Mesenchymal stem cell (in vitro differentiated cells and primary cell): ENCODE measurements at regions not wholly inside any gene's neighbourhood (a gene's known extent, or its start where the extent isn't known, plus 50 kb on each side); places are given as distances from the start of the nearest gene placed in this dataset.

Experiments used
- DNase-seq: peaks from one replicate; pipeline ENCODE4 v3.0.0-alpha.2; 2013
- H2AFZ ChIP-seq: one replicate; pipeline ENCODE4 v1.6.1; 2013; ENCODE audit warnings: low read depth, mild to moderate bottlenecking, control low read depth, inconsistent platforms, low read length, moderate library complexity
- H2AK5ac ChIP-seq: 2 replicates; pipeline ENCODE4 v1.6.1; 2013; ENCODE audit warnings: low read length, moderate library complexity, mild to moderate bottlenecking, inconsistent platforms; ENCODE audit not compliant: severe bottlenecking
- H2BK120ac ChIP-seq: one replicate; pipeline ENCODE4 v1.6.1; 2013; ENCODE audit warnings: low read depth, mild to moderate bottlenecking, inconsistent platforms, low read length, moderate library complexity
- H2BK12ac ChIP-seq, 2 experiments: one replicate each; pipeline ENCODE4 v1.6.1; 2013; ENCODE audit warnings: inconsistent platforms in 2 of 2, low read length in 2 of 2, mild to moderate bottlenecking in 2 of 2, moderate library complexity in 2 of 2, control low read depth in 1 of 2
- H2BK15ac ChIP-seq: one replicate; pipeline ENCODE4 v1.6.1; 2013; ENCODE audit warnings: mild to moderate bottlenecking, low read depth, inconsistent platforms; ENCODE audit not compliant: poor library complexity, severe bottlenecking
- H2BK5ac ChIP-seq: 2 replicates; pipeline ENCODE4 v1.6.1; 2013; ENCODE audit warnings: low read depth, mild to moderate bottlenecking, low read length, control low read depth, inconsistent platforms; ENCODE audit not compliant: poor library complexity, severe bottlenecking
- H3K14ac ChIP-seq, 2 experiments: one replicate each; pipeline ENCODE4 v1.6.1; 2013; ENCODE audit warnings: inconsistent platforms in 2 of 2, low read length in 2 of 2, control low read depth in 1 of 2, mild to moderate bottlenecking in 1 of 2, moderate library complexity in 1 of 2
- H3K18ac ChIP-seq, 2 experiments: one replicate each; pipeline ENCODE4 v1.6.1; 2013; ENCODE audit warnings: inconsistent platforms in 2 of 2, low read length in 2 of 2, control low read depth in 1 of 2, low read depth in 1 of 2, mild to moderate bottlenecking in 1 of 2
- H3K23ac ChIP-seq, 2 experiments: one replicate each; pipeline ENCODE4 v1.6.1; 2013; ENCODE audit warnings: inconsistent platforms in 2 of 2, low read length in 2 of 2, mild to moderate bottlenecking in 2 of 2, moderate library complexity in 2 of 2, control low read depth in 1 of 2
- H3K27ac ChIP-seq: 2 replicates; pipeline ENCODE4 v1.5.1; 2013; ENCODE audit warnings: mild to moderate bottlenecking, moderate library complexity, low read length, control low read depth, inconsistent platforms; ENCODE audit not compliant: poor library complexity, severe bottlenecking
- H3K27me3 ChIP-seq, 2 experiments: 2 replicates each; pipeline versions ENCODE4 v1.6.1 to v1.7.0; 2013; ENCODE audit warnings: low read length in 2 of 2, mild to moderate bottlenecking in 2 of 2, moderate library complexity in 2 of 2, control low read depth in 1 of 2, inconsistent platforms in 1 of 2; ENCODE audit not compliant: control insufficient read depth in 1 of 2, insufficient read depth in 1 of 2
- H3K36me3 ChIP-seq, 2 experiments: 2 replicates each; pipeline versions ENCODE4 v1.6.1 to v1.7.0; 2013; ENCODE audit warnings: low read length in 2 of 2, control low read depth in 1 of 2, inconsistent platforms in 1 of 2, low read depth in 1 of 2, mild to moderate bottlenecking in 1 of 2; ENCODE audit not compliant: insufficient read depth in 2 of 2, control insufficient read depth in 1 of 2
- H3K4ac ChIP-seq, 2 experiments: one replicate each; pipeline ENCODE4 v1.6.1; 2013; ENCODE audit warnings: inconsistent platforms in 2 of 2, low read length in 2 of 2, mild to moderate bottlenecking in 2 of 2, moderate library complexity in 2 of 2, control low read depth in 1 of 2, low read depth in 1 of 2
- H3K4me1 ChIP-seq: 2 replicates; pipeline ENCODE4 v1.6.1; 2013; ENCODE audit warnings: low read depth, low read length, control low read depth; ENCODE audit not compliant: control insufficient read depth, insufficient read depth
- H3K4me2 ChIP-seq: 2 replicates; pipeline ENCODE4 v1.6.1; 2013; ENCODE audit warnings: low read length, mild to moderate bottlenecking, inconsistent platforms; ENCODE audit not compliant: poor library complexity, severe bottlenecking
- H3K4me3 ChIP-seq, 2 experiments: 2 replicates each; pipeline versions ENCODE4 v1.5.1 to v1.7.0; 2013; ENCODE audit warnings: low read length in 2 of 2, mild to moderate bottlenecking in 2 of 2, control low read depth in 1 of 2, low read depth in 1 of 2; ENCODE audit not compliant: insufficient read depth in 1 of 2
- H3K79me1 ChIP-seq: replicated peaks from 2 replicates; pipeline ENCODE4 v1.6.1; 2013; ENCODE audit warnings: mild to moderate bottlenecking, control low read depth, low read length, inconsistent platforms; ENCODE audit not compliant: poor library complexity, severe bottlenecking
- H3K9ac ChIP-seq: 2 replicates; pipeline ENCODE4 v1.7.0; 2013; ENCODE audit warnings: mild to moderate bottlenecking, low read length, moderate library complexity
- H3K9me3 ChIP-seq: 2 replicates; pipeline ENCODE4 v1.7.0; 2013; ENCODE audit warnings: mild to moderate bottlenecking, low read length; ENCODE audit not compliant: control insufficient read depth
- H4K8ac ChIP-seq: one replicate; pipeline ENCODE4 v1.6.1; 2013; ENCODE audit warnings: inconsistent platforms, mild to moderate bottlenecking, low read length, moderate library complexity
- H4K91ac ChIP-seq: one replicate; pipeline ENCODE4 v1.6.1; 2013; ENCODE audit warnings: mild to moderate bottlenecking, low read length, inconsistent platforms
- WGBS: methylation state at CpG from one replicate; pipeline ENCODE4 v1.1.7; 2013; ENCODE audit warnings: mixed read lengths; 5-methylcytosine and 5-hydroxymethylcytosine counted together

DNA sequence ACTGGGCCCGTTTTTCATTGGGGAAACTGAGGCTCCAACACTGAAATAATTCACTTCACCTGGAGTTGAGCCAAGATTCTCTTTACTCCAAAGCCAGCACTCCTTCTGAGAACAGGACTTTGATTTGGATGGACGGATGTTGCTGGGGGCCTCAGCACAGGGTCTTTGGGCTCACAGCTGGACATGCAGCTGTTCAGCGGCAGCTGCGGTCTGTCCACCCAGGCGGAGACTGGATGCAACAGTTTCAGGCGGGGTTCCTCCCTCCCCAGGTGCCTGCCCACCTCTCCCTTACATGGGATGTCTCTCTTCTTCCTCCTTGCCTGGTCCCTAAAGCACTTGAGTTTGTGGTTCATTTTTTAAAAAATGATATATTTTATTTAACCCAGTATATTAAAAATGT is 219.0 kb upstream of the IRX4 start:
- Histone ChIP-seq H3K79me1 (no peaks in the 10 kb centered on the region), H3K36me3 (no peaks in the 10 kb centered on the region), H3K9me3 (peaks cover 8% of the 10 kb centered on the region), H3K27me3 (no peaks in the 10 kb centered on the region), H3K14ac (no peak overlapping the region), H3K27ac (no peak overlapping the region), H3K4me3 (no peak overlapping the region), H2AK5ac (no peak overlapping the region), H2BK120ac (no peak overlapping the region), H3K4ac (no peak overlapping the region), H3K9ac (no peak overlapping the region), H3K4me1 (no peaks in the 10 kb centered on the region), H2BK12ac (no peak overlapping the region), H4K91ac (no peak overlapping the region), H3K23ac (no peak overlapping the region), H3K18ac (no peak overlapping the region), H4K8ac (no peak overlapping the region), H3K4me2 (no peak overlapping the region), H2AFZ (no peak overlapping the region), H2BK15ac (no peak overlapping the region), H2BK5ac (no peak overlapping the region)
- DNase-seq: no peak
- WGBS: 82% methylated on average over 5 of the region's 6 CpGs

DNA sequence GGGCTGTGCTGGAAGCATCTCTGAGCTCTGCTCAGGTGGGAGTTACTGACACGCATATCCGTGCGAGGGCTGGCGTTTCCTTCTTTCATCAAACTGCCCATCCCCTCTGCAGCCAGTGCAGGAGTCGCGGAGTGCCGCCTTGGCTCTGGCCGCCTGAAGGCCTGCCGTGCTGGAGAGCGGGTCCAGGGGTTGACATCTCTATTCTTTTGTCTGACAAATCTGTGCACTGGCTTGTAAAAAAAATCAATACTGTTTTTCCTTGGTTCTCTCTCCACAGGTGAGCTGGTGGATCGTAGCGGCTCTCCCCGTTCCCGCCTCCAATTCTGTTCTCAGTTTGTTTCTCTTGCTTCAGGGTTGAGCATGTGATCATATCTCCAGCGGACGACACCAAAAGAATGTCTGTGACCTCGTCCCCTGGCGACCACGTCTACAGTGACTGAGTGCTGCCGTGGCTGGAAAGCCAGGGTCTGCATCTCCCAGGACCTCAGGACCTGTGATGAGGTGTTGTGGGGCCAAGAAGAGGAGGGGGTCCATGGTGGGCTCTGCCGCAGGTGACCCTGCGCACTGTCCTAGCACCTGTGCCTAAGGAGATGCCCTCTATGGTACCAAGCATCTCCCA is 214.3 kb upstream of the IRX4 start:
- WGBS: 90% methylated on average over 22 of the region's 22 CpGs

DNA sequence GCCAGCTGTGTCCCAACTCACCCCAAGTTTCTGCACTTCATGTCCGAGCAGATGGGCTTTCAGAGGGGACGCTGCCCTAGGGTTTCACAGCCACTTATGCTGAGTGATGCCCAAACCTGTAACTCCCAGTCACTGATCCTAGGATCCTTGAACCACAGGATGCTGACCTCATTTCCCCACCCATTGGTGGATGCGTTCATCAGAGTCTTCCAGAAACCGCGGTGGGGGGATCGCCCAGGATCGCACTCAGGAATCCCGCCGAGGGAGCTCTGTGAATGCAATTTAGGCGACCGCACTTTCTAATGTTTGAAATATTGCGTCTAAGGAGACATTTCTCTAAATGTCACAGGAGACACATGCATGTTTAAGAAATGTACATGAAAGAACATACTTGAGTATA is 212.3 kb upstream of the IRX4 start:
- Histone ChIP-seq H3K27me3 (no peaks in the 10 kb centered on the region), H3K79me1 (no peaks in the 10 kb centered on the region), H3K27ac (no peak overlapping the region), H4K91ac (no peak overlapping the region), H3K18ac (no peak overlapping the region), H3K4ac (no peak overlapping the region), H3K4me2 (no peak overlapping the region), H2BK120ac (no peak overlapping the region), H3K36me3 (no peaks in the 10 kb centered on the region), H2BK5ac (no peak overlapping the region), H3K4me1 (peaks cover 4% of the 10 kb centered on the region), H3K14ac (no peak overlapping the region), H2AFZ (no peak overlapping the region), H3K9ac (no peak overlapping the region), H4K8ac (no peak overlapping the region), H3K9me3 (no peaks in the 10 kb centered on the region), H2BK15ac (no peak overlapping the region), H3K4me3 (no peak overlapping the region), H3K23ac (no peak overlapping the region), H2BK12ac (no peak overlapping the region), H2AK5ac (no peak overlapping the region)
- WGBS: 95% methylated on average over 12 of the region's 12 CpGs
- DNase-seq: no peak

More for the DNA sequence above, 214.3 kb upstream of the IRX4 start:
- no peak overlapping the region for H2AK5ac ChIP-seq
- no peak overlapping the region for H3K4ac ChIP-seq
- peak overlapping the region; percentile 7 for H2AFZ ChIP-seq
- no peaks in the 10 kb centered on the region for H3K9me3 ChIP-seq
- no peak overlapping the region for H3K23ac ChIP-seq
- no peak overlapping the region for H2BK5ac ChIP-seq
- H3K9ac ChIP-seq: no peak overlapping the region
- no peaks in the 10 kb centered on the region for H3K36me3 ChIP-seq
- H3K4me1 ChIP-seq: peaks cover 4% of the 10 kb centered on the region
- no peak overlapping the region for H2BK15ac ChIP-seq
- H3K27ac ChIP-seq: no peak overlapping the region
- no peak overlapping the region for H2BK12ac ChIP-seq
- H4K91ac ChIP-seq: no peak overlapping the region
- no peaks in the 10 kb centered on the region for H3K79me1 ChIP-seq
- no peak overlapping the region for H4K8ac ChIP-seq
- H3K18ac ChIP-seq: no peak overlapping the region
- H3K27me3 ChIP-seq: no peaks in the 10 kb centered on the region
- no peak overlapping the region for H2BK120ac ChIP-seq
- no peak overlapping the region for H3K4me2 ChIP-seq
- no peak overlapping the region for H3K4me3 ChIP-seq
- H3K14ac ChIP-seq: no peak overlapping the region
- DNase-seq: no peak

DNA sequence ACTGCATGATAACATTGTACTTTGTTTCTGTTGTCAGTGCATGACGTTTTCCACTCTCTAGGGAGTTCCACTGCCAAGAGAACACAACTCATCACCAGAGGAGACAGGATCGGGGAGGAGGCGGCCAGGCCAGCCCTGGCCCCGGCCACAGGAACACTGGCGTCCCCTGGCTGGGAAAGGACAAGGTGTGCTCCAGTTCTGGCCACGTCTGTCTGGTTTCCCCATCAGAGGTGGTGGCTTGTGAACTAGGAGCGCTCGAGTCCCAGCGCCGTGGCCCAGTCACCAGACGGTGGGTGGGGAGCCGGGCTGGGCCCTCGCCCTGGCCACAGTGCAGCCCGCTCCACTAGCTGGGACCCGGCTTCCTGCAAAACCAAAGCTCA is 211.9 kb upstream of the IRX4 start:
- no peak overlapping the region for H3K4me2 ChIP-seq
- H2BK120ac ChIP-seq: no peak overlapping the region
- H2BK15ac ChIP-seq: no peak overlapping the region
- no peak overlapping the region for H3K4ac ChIP-seq
- no peak overlapping the region for H2BK5ac ChIP-seq
- WGBS: 85% methylated on average over 15 of the region's 15 CpGs
- no peak overlapping the region for H3K4me3 ChIP-seq
- H2AK5ac ChIP-seq: no peak overlapping the region
- peaks cover 4% of the 10 kb centered on the region for H3K4me1 ChIP-seq
- no peaks in the 10 kb centered on the region for H3K36me3 ChIP-seq
- no peak overlapping the region for H4K8ac ChIP-seq
- no peak overlapping the region for H4K91ac ChIP-seq
- DNase-seq: no peak
- no peaks in the 10 kb centered on the region for H3K79me1 ChIP-seq
- H2AFZ ChIP-seq: no peak overlapping the region
- H3K27me3 ChIP-seq: no peaks in the 10 kb centered on the region
- no peak overlapping the region for H2BK12ac ChIP-seq
- H3K9me3 ChIP-seq: no peaks in the 10 kb centered on the region
- H3K9ac ChIP-seq: peak overlapping the region; percentile 47
- no peak overlapping the region for H3K23ac ChIP-seq
- no peak overlapping the region for H3K14ac ChIP-seq
- H3K27ac ChIP-seq: no peak overlapping the region
- H3K18ac ChIP-seq: no peak overlapping the region
